Keratinocyte (primary cell): ENCODE measurements at regions not wholly inside any gene's neighbourhood (a gene's known extent, or its start where the extent isn't known, plus 50 kb on each side); places are given as distances from the start of the nearest gene placed in this dataset.

ENCODE experiments used
- DNase-seq: peaks from one replicate; pipeline ENCODE4 v3.0.0-alpha.2; 2011; ENCODE audit warnings: low read depth, missing footprints, low spot score
- FAIRE-seq: peaks from 2 replicates; lab custom pipeline; 2011; peaks lifted over from hg19 to GRCh38; lab: Jason Lieb, UNC
- H2AFZ ChIP-seq: 2 replicates; pipeline ENCODE4 v1.6.0; 2012; ENCODE audit warnings: low read length, control low read depth, inconsistent platforms; ENCODE audit not compliant: control insufficient read depth
- H3K27ac ChIP-seq: 2 replicates; pipeline ENCODE4 v1.5.1; 2011; ENCODE audit warnings: low read length; ENCODE audit not compliant: control insufficient read depth, insufficient read depth
- H3K27me3 ChIP-seq: 3 replicates; pipeline ENCODE4 v1.6.0; 2011; ENCODE audit warnings: low read length; ENCODE audit not compliant: control insufficient read depth, insufficient read depth; ENCODE audit errors: extremely low read depth
- H3K36me3 ChIP-seq, 2 experiments: 2 replicates in 1 of 2; 3 replicates in 1 of 2; pipeline ENCODE4 v1.5.1; 2011; ENCODE audit warnings: low read length in 2 of 2, mild to moderate bottlenecking in 1 of 2; ENCODE audit not compliant: control insufficient read depth in 2 of 2, insufficient read depth in 2 of 2; ENCODE audit errors: extremely low read depth in 1 of 2
- H3K4me1 ChIP-seq: 3 replicates; pipeline ENCODE4 v1.5.1; 2011; ENCODE audit warnings: low read length; ENCODE audit not compliant: control insufficient read depth, insufficient read depth; ENCODE audit errors: extremely low read depth
- H3K4me2 ChIP-seq: 3 replicates; pipeline ENCODE4 v1.6.0; 2011; ENCODE audit warnings: low read depth, low read length; ENCODE audit not compliant: control insufficient read depth, insufficient read depth; ENCODE audit errors: extremely low read depth
- H3K4me3 ChIP-seq, 3 experiments: fragments of 200-600 bp in 1 of 3; sonication (generic) in 1 of 3; 2 replicates in 2 of 3; 3 replicates in 1 of 3; pipeline ENCODE4 v1.5.1; 2011 to 2016; ENCODE audit warnings: low read length in 3 of 3, mild to moderate bottlenecking in 3 of 3, control low read depth in 2 of 3, inconsistent platforms in 1 of 3, low read depth in 1 of 3, mixed read lengths in 1 of 3, mixed run types in 1 of 3, moderate library complexity in 1 of 3; ENCODE audit not compliant: control insufficient read depth in 2 of 3, insufficient read depth in 2 of 3; ENCODE audit errors: extremely low read depth in 1 of 3
- H3K79me2 ChIP-seq: 2 replicates; pipeline ENCODE4 v1.6.0; 2012; ENCODE audit warnings: low read length; ENCODE audit not compliant: control insufficient read depth, insufficient read depth
- H3K9ac ChIP-seq: 3 replicates; pipeline ENCODE4 v1.6.0; 2011; ENCODE audit warnings: low read length; ENCODE audit not compliant: control insufficient read depth, insufficient read depth; ENCODE audit errors: extremely low read depth
- H3K9me1 ChIP-seq: 3 replicates; pipeline ENCODE4 v1.6.0; 2011; ENCODE audit warnings: low read length; ENCODE audit not compliant: control insufficient read depth, insufficient read depth; ENCODE audit errors: extremely low read depth
- H3K9me3 ChIP-seq: 2 replicates; pipeline ENCODE4 v1.5.1; 2012; ENCODE audit warnings: low read depth, low read length; ENCODE audit not compliant: control insufficient read depth
- H4K20me1 ChIP-seq: 3 replicates; pipeline ENCODE4 v1.6.0; 2011; ENCODE audit warnings: low read length; ENCODE audit not compliant: control insufficient read depth, insufficient read depth; ENCODE audit errors: extremely low read depth
- CTCF ChIP-seq, 3 experiments: IDR thresholded peaks in 1 of 3; conservative IDR thresholded peaks in 1 of 3; optimal IDR thresholded peaks in 1 of 3; 2 replicates in 2 of 3; 3 replicates in 1 of 3; pipeline versions ENCODE3 to v1.5.1; 2011; ENCODE audit warnings: low read length in 3 of 3, mild to moderate bottlenecking in 3 of 3, moderate library complexity in 2 of 3, control low read depth in 1 of 3, inconsistent platforms in 1 of 3; ENCODE audit not compliant: insufficient read depth in 2 of 3; ENCODE audit errors: extremely low read depth in 1 of 3
- EZH2 ChIP-seq: IDR thresholded peaks from one replicate; pipeline ENCODE4 v1.6.1; 2012; ENCODE audit warnings: inconsistent platforms, mild to moderate bottlenecking, low read length, moderate library complexity
- dilution Hi-C: fragments of 300-500 bp; cut with MboI; formaldehyde crosslinking; loops from one replicate; pipeline ENCODE4 v1.7.0; 2020; ENCODE audit warnings: low sequenced_read_pairs; ENCODE audit not compliant: extremely low pct_ligation_motif_present

- Histone ChIP-seq H2AFZ (no peak overlapping the region), H4K20me1 (no peaks in the 10 kb centered on the region), H3K27me3 (peaks cover 12% of the 10 kb centered on the region), H3K79me2 (no peaks in the 10 kb centered on the region), H3K4me1 (no peaks in the 10 kb centered on the region), H3K9ac (no peak overlapping the region), H3K9me1 (no peaks in the 10 kb centered on the region), H3K36me3 (no peaks in the 10 kb centered on the region), H3K27ac (no peak overlapping the region), H3K4me2 (no peak overlapping the region), H3K4me3 (no peak overlapping the region), H3K9me3 (no peaks in the 10 kb centered on the region)
- no peak for DNase-seq
- TF ChIP-seq EZH2 = no peak
- TF ChIP-seq CTCF (optimal IDR thresholded peaks at IDR 0.05 in 1 of 3, IDR thresholded peaks at IDR 0.05 in 1 of 3, conservative IDR thresholded peaks at IDR 0.05 in 1 of 3; ENCODE audit: extremely low read depth in 1 of 3, insufficient read depth in 2 of 3, low read length in 3 of 3) = no peak
- dilution Hi-C loops = no loop called here
- no peak for FAIRE-seq
These were observed 100.3 kb upstream of the KCTD1 start for GRCh38 chr18:26648509-26649192.

DNA sequence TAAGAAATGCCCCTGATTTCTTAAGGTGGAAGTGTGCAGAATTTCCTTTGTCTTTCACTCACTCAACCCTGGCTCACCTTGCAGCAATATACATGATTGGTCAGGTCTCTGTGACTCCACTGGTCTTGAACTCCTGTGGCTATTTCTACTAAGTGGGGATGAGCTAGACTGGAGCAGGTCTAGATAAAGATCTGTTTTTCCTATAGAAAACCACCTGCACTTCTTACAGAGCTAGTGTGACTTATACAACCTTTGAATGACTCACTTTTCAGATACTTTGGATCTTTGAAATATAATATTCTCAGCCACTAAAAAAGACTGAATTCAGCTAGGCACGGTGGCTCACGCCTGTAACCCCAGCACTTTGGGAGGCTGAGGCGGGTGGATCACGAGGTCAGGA lies 98.5 kb upstream of the KCTD1 start:
- no peaks in the 10 kb centered on the region for H3K4me1 ChIP-seq
- H3K9ac ChIP-seq = no peak overlapping the region
- H3K79me2 ChIP-seq = no peaks in the 10 kb centered on the region
- H3K27ac ChIP-seq = no peak overlapping the region
- peaks cover 8% of the 10 kb centered on the region for H3K27me3 ChIP-seq
- no peaks in the 10 kb centered on the region for H4K20me1 ChIP-seq
- TF ChIP-seq EZH2 (no peak), CTCF (optimal IDR thresholded peaks at IDR 0.05 in 1 of 3, IDR thresholded peaks at IDR 0.05 in 1 of 3, conservative IDR thresholded peaks at IDR 0.05 in 1 of 3; ENCODE audit: extremely low read depth in 1 of 3, insufficient read depth in 2 of 3, low read length in 3 of 3) (no peak)
- no peak overlapping the region for H2AFZ ChIP-seq
- no peak overlapping the region for H3K4me3 ChIP-seq
- no peaks in the 10 kb centered on the region for H3K36me3 ChIP-seq
- no peak overlapping the region for H3K4me2 ChIP-seq
- H3K9me3 ChIP-seq = no peaks in the 10 kb centered on the region
- FAIRE-seq (no peak), DNase-seq (no peak)
- H3K9me1 ChIP-seq = no peaks in the 10 kb centered on the region
- dilution Hi-C loops = no loop called here
